NCI-H2029 treated with DMSO at 0.1 percent for 48 hours (cell line): ENCODE measurements at regions not wholly inside any gene's neighbourhood (a gene's known extent, or its start where the extent isn't known, plus 50 kb on each side); places are given as distances from the start of the nearest gene placed in this dataset.

Experiments used
- DNase-seq: peaks from one replicate; lab custom pipeline; 2025; lab: John Stamatoyannopoulos, UW

- no peak for DNase-seq
Observed at GRCh38 chr6:4560221-4561077, 215.8 kb upstream of the CDYL start.

GRCh38 chr6:4559281-4559875 is 216.8 kb upstream of the CDYL start:
- no peak for DNase-seq

GRCh38 chr6:4554645-4555044 is 221.6 kb upstream of the CDYL start:
- DNase-seq: no peak

- no peak for DNase-seq
Observed at GRCh38 chr6:4553387-4553786, 222.8 kb upstream of the CDYL start.

- no peak for DNase-seq
Observed at GRCh38 chr6:4550227-4550597, 226.0 kb upstream of the CDYL start.

- no peak for DNase-seq
Observed at GRCh38 chr6:4549556-4550226, 226.5 kb upstream of the CDYL start.

GRCh38 chr6:4545893-4546292 is 230.3 kb upstream of the CDYL start:
- DNase-seq: no peak

GRCh38 chr6:4543596-4543995 is 232.6 kb upstream of the CDYL start:
- no peak for DNase-seq

GRCh38 chr6:4533576-4533975 is 242.6 kb upstream of the CDYL start:
- no peak for DNase-seq

- DNase-seq: no peak
Observed at GRCh38 chr6:4531406-4531805, 244.8 kb upstream of the CDYL start.

GRCh38 chr6:4522453-4522852 is 253.8 kb upstream of the CDYL start:
- no peak for DNase-seq

- DNase-seq: no peak
Observed at GRCh38 chr6:4521070-4521469, 255.1 kb upstream of the CDYL start.

GRCh38 chr6:4518506-4518905 is 257.7 kb upstream of the CDYL start:
- DNase-seq: no peak

GRCh38 chr6:4516206-4516605 is 260.0 kb upstream of the CDYL start:
- no peak for DNase-seq

GRCh38 chr6:4513561-4513960 is 262.6 kb upstream of the CDYL start:
- no peak for DNase-seq

- DNase-seq: no peak
Observed at GRCh38 chr6:4512051-4512471, 264.1 kb upstream of the CDYL start.

GRCh38 chr6:4511641-4512020 is 264.6 kb upstream of the CDYL start:
- no peak for DNase-seq

- DNase-seq: no peak
Observed at GRCh38 chr6:4510906-4511640, 265.1 kb upstream of the CDYL start.

GRCh38 chr6:4510317-4510716 is 265.9 kb upstream of the CDYL start:
- no peak for DNase-seq

- no peak for DNase-seq
Observed at GRCh38 chr6:4509506-4509905, 266.7 kb upstream of the CDYL start.

- no peak for DNase-seq
Observed at GRCh38 chr6:4506792-4507191, 269.4 kb upstream of the CDYL start.

GRCh38 chr6:4506223-4506622 is 270.0 kb upstream of the CDYL start:
- DNase-seq: no peak

- DNase-seq: no peak
Observed at GRCh38 chr6:4504700-4505099, 271.5 kb upstream of the CDYL start.
